ENCODE measurements at regions not wholly inside any gene's neighbourhood (a gene's known extent, or its start where the extent isn't known, plus 50 kb on each side); places are given as distances from the start of the nearest gene placed in this dataset.

DNA sequence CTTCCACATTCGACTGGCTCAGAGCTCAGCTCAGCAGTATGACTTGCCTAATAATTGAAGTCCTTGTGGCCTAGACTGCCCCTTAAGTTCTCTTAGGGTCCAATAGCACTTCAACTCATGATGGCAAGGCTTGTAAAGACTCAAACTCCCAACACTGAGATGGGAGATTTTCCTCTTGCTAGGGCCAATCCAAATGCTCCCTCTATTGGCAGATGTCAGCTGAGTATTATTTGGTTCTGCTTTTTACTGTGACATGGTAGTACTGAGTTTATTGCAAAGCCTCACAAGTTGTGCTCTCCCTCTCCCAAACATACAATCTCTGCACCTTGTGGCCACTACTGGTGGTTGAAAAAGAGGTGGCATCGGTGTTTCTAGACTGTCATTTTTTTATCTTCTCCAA lies 164.2 kb downstream of the ALG10 start:
- TF ChIP-seq ZSCAN5A (tag by site-specific recombination; IDR thresholded peaks at IDR 0.05) = no peak
- no peak for TF ChIP-seq ELK4 (IDR thresholded peaks at IDR 0.05; ENCODE audit: borderline replicate concordance, low read depth, low read length)
- no peak for TF ChIP-seq PRDM1 (tag by site-specific recombination; IDR thresholded peaks at IDR 0.05)
- no peak for TF ChIP-seq IKZF3 (tag by site-specific recombination; IDR thresholded peaks at IDR 0.05)
- TF ChIP-seq ZNF37A (tag by site-specific recombination; IDR thresholded peaks at IDR 0.05) = no peak
- TF ChIP-seq ZNF175 (tag by site-specific recombination; IDR thresholded peaks at IDR 0.05) = no peak
- TF ChIP-seq, protein P1, sequence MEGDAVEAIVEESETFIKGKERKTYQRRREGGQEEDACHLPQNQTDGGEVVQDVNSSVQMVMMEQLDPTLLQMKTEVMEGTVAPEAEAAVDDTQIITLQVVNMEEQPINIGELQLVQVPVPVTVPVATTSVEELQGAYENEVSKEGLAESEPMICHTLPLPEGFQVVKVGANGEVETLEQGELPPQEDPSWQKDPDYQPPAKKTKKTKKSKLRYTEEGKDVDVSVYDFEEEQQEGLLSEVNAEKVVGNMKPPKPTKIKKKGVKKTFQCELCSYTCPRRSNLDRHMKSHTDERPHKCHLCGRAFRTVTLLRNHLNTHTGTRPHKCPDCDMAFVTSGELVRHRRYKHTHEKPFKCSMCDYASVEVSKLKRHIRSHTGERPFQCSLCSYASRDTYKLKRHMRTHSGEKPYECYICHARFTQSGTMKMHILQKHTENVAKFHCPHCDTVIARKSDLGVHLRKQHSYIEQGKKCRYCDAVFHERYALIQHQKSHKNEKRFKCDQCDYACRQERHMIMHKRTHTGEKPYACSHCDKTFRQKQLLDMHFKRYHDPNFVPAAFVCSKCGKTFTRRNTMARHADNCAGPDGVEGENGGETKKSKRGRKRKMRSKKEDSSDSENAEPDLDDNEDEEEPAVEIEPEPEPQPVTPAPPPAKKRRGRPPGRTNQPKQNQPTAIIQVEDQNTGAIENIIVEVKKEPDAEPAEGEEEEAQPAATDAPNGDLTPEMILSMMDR (tag by site-specific recombination; IDR thresholded peaks at IDR 0.05) = peak; percentile 34; the same call in 1 of the 2 replicates
- no peak for TF ChIP-seq ZNF214 (tag by site-specific recombination; IDR thresholded peaks at IDR 0.05; ENCODE audit: borderline replicate concordance)
- no peak for TF ChIP-seq ZNF202 (tag by site-specific recombination; IDR thresholded peaks at IDR 0.05; ENCODE audit: borderline replicate concordance)
- no peak for TF ChIP-seq ZNF600 (tag by site-specific recombination; IDR thresholded peaks at IDR 0.05)
- no peak for TF ChIP-seq ZFP41 (tag by site-specific recombination; IDR thresholded peaks at IDR 0.05; ENCODE audit: borderline replicate concordance)
- TF ChIP-seq ZNF24 (tag by site-specific recombination; IDR thresholded peaks at IDR 0.05) = no peak
- TF ChIP-seq, protein P2, sequence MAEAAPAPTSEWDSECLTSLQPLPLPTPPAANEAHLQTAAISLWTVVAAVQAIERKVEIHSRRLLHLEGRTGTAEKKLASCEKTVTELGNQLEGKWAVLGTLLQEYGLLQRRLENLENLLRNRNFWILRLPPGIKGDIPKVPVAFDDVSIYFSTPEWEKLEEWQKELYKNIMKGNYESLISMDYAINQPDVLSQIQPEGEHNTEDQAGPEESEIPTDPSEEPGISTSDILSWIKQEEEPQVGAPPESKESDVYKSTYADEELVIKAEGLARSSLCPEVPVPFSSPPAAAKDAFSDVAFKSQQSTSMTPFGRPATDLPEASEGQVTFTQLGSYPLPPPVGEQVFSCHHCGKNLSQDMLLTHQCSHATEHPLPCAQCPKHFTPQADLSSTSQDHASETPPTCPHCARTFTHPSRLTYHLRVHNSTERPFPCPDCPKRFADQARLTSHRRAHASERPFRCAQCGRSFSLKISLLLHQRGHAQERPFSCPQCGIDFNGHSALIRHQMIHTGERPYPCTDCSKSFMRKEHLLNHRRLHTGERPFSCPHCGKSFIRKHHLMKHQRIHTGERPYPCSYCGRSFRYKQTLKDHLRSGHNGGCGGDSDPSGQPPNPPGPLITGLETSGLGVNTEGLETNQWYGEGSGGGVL (tag by site-specific recombination; IDR thresholded peaks at IDR 0.05) = no peak
- TF ChIP-seq, protein P3, sequence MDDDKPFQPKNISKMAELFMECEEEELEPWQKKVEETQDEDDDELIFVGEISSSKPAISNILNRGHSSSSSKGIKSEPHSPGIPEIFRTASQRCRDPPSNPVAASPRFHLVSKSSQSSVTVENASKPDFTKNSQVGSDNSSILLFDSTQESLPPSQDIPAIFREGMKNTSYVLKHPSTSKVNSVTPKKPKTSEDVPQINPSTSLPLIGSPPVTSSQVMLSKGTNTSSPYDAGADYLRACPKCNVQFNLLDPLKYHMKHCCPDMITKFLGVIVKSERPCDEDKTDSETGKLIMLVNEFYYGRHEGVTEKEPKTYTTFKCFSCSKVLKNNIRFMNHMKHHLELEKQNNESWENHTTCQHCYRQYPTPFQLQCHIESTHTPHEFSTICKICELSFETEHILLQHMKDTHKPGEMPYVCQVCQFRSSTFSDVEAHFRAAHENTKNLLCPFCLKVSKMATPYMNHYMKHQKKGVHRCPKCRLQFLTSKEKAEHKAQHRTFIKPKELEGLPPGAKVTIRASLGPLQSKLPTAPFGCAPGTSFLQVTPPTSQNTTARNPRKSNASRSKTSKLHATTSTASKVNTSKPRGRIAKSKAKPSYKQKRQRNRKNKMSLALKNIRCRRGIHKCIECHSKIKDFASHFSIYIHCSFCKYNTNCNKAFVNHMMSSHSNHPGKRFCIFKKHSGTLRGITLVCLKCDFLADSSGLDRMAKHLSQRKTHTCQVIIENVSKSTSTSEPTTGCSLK (tag by site-specific recombination; IDR thresholded peaks at IDR 0.05) = no peak
